Subcutaneous abdominal adipose tissue (tissue), 5 donors: ENCODE measurements at regions not wholly inside any gene's neighbourhood (a gene's known extent, or its start where the extent isn't known, plus 50 kb on each side); places are given as distances from the start of the nearest gene placed in this dataset.
"Not testable (repeated sequence)": the region's sequence is repeated elsewhere in the genome, so short reads cannot be mapped to it uniquely, and the experiment has no call there.

ENCODE experiments used
- H3K27ac ChIP-seq: one replicate; pipeline ENCODE4 v1.7.0; 2013; ENCODE audit warnings: low read depth, mild to moderate bottlenecking, inconsistent platforms, low read length, moderate library complexity
- H3K27me3 ChIP-seq, 5 donors: one replicate each; pipeline ENCODE4 v1.7.0; 2013; ENCODE audit warnings: low read length in 5 of 5, inconsistent platforms in 1 of 5; ENCODE audit not compliant: control insufficient read depth in 5 of 5, insufficient read depth in 4 of 5
- H3K36me3 ChIP-seq, 5 donors: one replicate each; pipeline ENCODE4 v1.7.0; 2013; ENCODE audit warnings: low read length in 5 of 5; ENCODE audit not compliant: control insufficient read depth in 5 of 5, insufficient read depth in 5 of 5
- H3K4me1 ChIP-seq, 5 donors: one replicate each; pipeline ENCODE4 v1.7.0; 2013; ENCODE audit warnings: low read length in 5 of 5, mild to moderate bottlenecking in 3 of 5, moderate library complexity in 1 of 5; ENCODE audit not compliant: control insufficient read depth in 5 of 5, insufficient read depth in 5 of 5
- H3K4me3 ChIP-seq, 5 donors: one replicate each; pipeline ENCODE4 v1.7.0; 2013; ENCODE audit warnings: low read length in 5 of 5, low read depth in 1 of 5
- H3K9ac ChIP-seq, 5 donors: one replicate each; pipeline ENCODE4 v1.7.0; 2013; ENCODE audit warnings: low read length in 5 of 5, mild to moderate bottlenecking in 4 of 5, moderate library complexity in 3 of 5
- H3K9me3 ChIP-seq, 5 donors: one replicate each; pipeline ENCODE4 v1.7.0; 2013; ENCODE audit warnings: low read length in 5 of 5; ENCODE audit not compliant: control insufficient read depth in 5 of 5
- donor health status: healthy.
- donor health status: healthy.
- donor health status: healthy.
- donor health status: healthy.
- donor health status: healthy.

- H3K4me3 ChIP-seq, H3K27ac ChIP-seq, H3K9ac ChIP-seq, H3K27me3 ChIP-seq, H3K36me3 ChIP-seq, H3K9me3 ChIP-seq: not testable (repeated sequence)
- H3K4me1 ChIP-seq, result peaks cover 0 to 11% (median 5%) of the 10 kb centered on the region in 5 donors
Observed at GRCh38 chr11:34817812-34818211, 98.4 kb downstream of the APIP start.

- Histone ChIP-seq H3K9ac (no peak overlapping the region), H3K27ac (no peak overlapping the region), H3K4me1 (peaks cover 0 to under 1% (median 0%) of the 10 kb centered on the region in 5 donors), H3K27me3 (no peaks in the 10 kb centered on the region), H3K36me3 (no peaks in the 10 kb centered on the region), H3K9me3 (peaks cover 0 to 4% (median 3%) of the 10 kb centered on the region in 5 donors), H3K4me3 (no peak overlapping the region)
Observed at GRCh38 chr11:34816698-34817213, 99.4 kb downstream of the APIP start.

- H3K27me3 ChIP-seq, result no peaks in the 10 kb centered on the region
- H3K9ac ChIP-seq, result no peak overlapping the region
- H3K27ac ChIP-seq, result no peak overlapping the region
- no peaks in the 10 kb centered on the region for H3K36me3 ChIP-seq
- H3K4me1 ChIP-seq, result no peaks in the 10 kb centered on the region
- H3K9me3 ChIP-seq, result peaks cover 0 to 4% (median 3%) of the 10 kb centered on the region in 5 donors
- no peak overlapping the region for H3K4me3 ChIP-seq
Observed at GRCh38 chr11:34812905-34813576, 103.1 kb downstream of the APIP start.

GRCh38 chr11:34811858-34812257 is 104.3 kb downstream of the APIP start:
- Histone ChIP-seq H3K27me3 (no peaks in the 10 kb centered on the region), H3K9me3 (peaks cover 0 to 4% (median 3%) of the 10 kb centered on the region in 5 donors)

GRCh38 chr11:34810107-34810562 is 106.0 kb downstream of the APIP start:
- Histone ChIP-seq H3K27me3 (no peaks in the 10 kb centered on the region), H3K36me3 (no peaks in the 10 kb centered on the region), H3K9ac (no peak overlapping the region), H3K27ac (no peak overlapping the region), H3K9me3 (peaks cover 0 to 4% (median 3%) of the 10 kb centered on the region in 5 donors), H3K4me3 (no peak overlapping the region), H3K4me1 (no peaks in the 10 kb centered on the region)

More at GRCh38 chr11:34811858-34812257, 104.3 kb downstream of the APIP start:
- no peak overlapping the region for H3K27ac ChIP-seq
- H3K4me1 ChIP-seq, result no peaks in the 10 kb centered on the region
- H3K9ac ChIP-seq, result no peak overlapping the region
- no peaks in the 10 kb centered on the region for H3K36me3 ChIP-seq
- no peak overlapping the region for H3K4me3 ChIP-seq

GRCh38 chr11:34809191-34810106 is 106.7 kb downstream of the APIP start:
- Histone ChIP-seq H3K27ac (no peak overlapping the region), H3K36me3 (no peaks in the 10 kb centered on the region), H3K9me3 (peaks cover 0 to 4% (median 3%) of the 10 kb centered on the region in 5 donors), H3K9ac (no peak overlapping the region), H3K27me3 (no peaks in the 10 kb centered on the region), H3K4me3 (no peak overlapping the region), H3K4me1 (no peaks in the 10 kb centered on the region)

- Histone ChIP-seq H3K27ac (no peak overlapping the region), H3K9ac (no peak overlapping the region), H3K27me3 (no peaks in the 10 kb centered on the region), H3K4me3 (no peak overlapping the region), H3K36me3 (no peaks in the 10 kb centered on the region), H3K9me3 (no peaks in the 10 kb centered on the region), H3K4me1 (no peaks in the 10 kb centered on the region)
Observed at GRCh38 chr11:34806875-34807274, 109.3 kb downstream of the APIP start.

GRCh38 chr11:34805937-34806336 is 110.2 kb downstream of the APIP start:
- Histone ChIP-seq H3K4me1 (no peaks in the 10 kb centered on the region), H3K36me3 (no peaks in the 10 kb centered on the region), H3K9ac (no peak overlapping the region), H3K27ac (no peak overlapping the region), H3K9me3 (no peaks in the 10 kb centered on the region), H3K27me3 (no peaks in the 10 kb centered on the region), H3K4me3 (no peak overlapping the region)

GRCh38 chr11:34799848-34800247 is 116.3 kb downstream of the APIP start:
- Histone ChIP-seq H3K27ac (no peak overlapping the region), H3K4me1 (peaks cover 0 to 7% (median 0%) of the 10 kb centered on the region in 5 donors), H3K4me3 (no peak overlapping the region), H3K36me3 (no peaks in the 10 kb centered on the region), H3K27me3 (no peaks in the 10 kb centered on the region), H3K9ac (no peak overlapping the region), H3K9me3 (no peaks in the 10 kb centered on the region)

GRCh38 chr11:34798985-34799384 is 117.2 kb downstream of the APIP start:
- H3K36me3 ChIP-seq, result no peaks in the 10 kb centered on the region
- H3K4me1 ChIP-seq, result peaks cover 0 to 7% (median 2%) of the 10 kb centered on the region in 5 donors
- H3K4me3 ChIP-seq, result no peak overlapping the region
- H3K9me3 ChIP-seq, result no peaks in the 10 kb centered on the region
- no peak overlapping the region for H3K27ac ChIP-seq
- no peaks in the 10 kb centered on the region for H3K27me3 ChIP-seq
- H3K9ac ChIP-seq, result no peak overlapping the region
